Endothelial cell of umbilical vein (primary cell): ENCODE measurements at regions not wholly inside any gene's neighbourhood (a gene's known extent, or its start where the extent isn't known, plus 50 kb on each side); places are given as distances from the start of the nearest gene placed in this dataset.

Experiments
- BruUV-seq: library from RNA; stranded (reverse); fragments of 400-500 nt; replicated peaks from 2 replicates; lab custom pipeline; 2021; lab: Mats Ljungman, UMichigan
- CTCF ChIA-PET: fragments of 300-600, 350-600 bp; sonication (Branson Sonifier 250); formaldehyde crosslinking; loops from one replicate; lab custom pipeline; 2021; ENCODE audit warnings: antibody characterized with exemption, inconsistent platforms; lab: Charles Lee
- POLR2A ChIA-PET: fragments of 300-600, 350-600 bp; sonication (Branson Sonifier 250); formaldehyde crosslinking; loops from one replicate; lab custom pipeline; 2021; ENCODE audit warnings: antibody characterized with exemption, inconsistent platforms; lab: Charles Lee
- DNase-seq: peaks from one replicate; pipeline ENCODE4 v3.0.0-alpha.2; 2011; ENCODE audit warnings: low read depth, low spot score
- FAIRE-seq: peaks from 2 replicates; lab custom pipeline; 2011; peaks lifted over from hg19 to GRCh38; lab: Jason Lieb, UNC
- H2AFZ ChIP-seq: 2 replicates; pipeline ENCODE4 v1.6.0; 2012; ENCODE audit warnings: low read depth, low read length, control low read depth, inconsistent platforms
- H3K27ac ChIP-seq: 2 replicates; pipeline ENCODE4 v1.5.1; 2011; ENCODE audit warnings: low read depth, mild to moderate bottlenecking, control low read depth, low read length, moderate library complexity; ENCODE audit not compliant: insufficient read depth
- H3K27me3 ChIP-seq, 2 experiments: 2 replicates each; pipeline versions ENCODE4 v1.6.0 to v1.6.1; 2011; ENCODE audit warnings: low read length in 2 of 2, mixed read lengths in 1 of 2; ENCODE audit not compliant: control insufficient read depth in 2 of 2, insufficient read depth in 2 of 2
- H3K36me3 ChIP-seq, 2 experiments: 2 replicates in 1 of 2; 3 replicates in 1 of 2; pipeline ENCODE4 v1.5.1; 2011; ENCODE audit warnings: low read length in 2 of 2, mild to moderate bottlenecking in 1 of 2, moderate library complexity in 1 of 2; ENCODE audit not compliant: control insufficient read depth in 2 of 2, insufficient read depth in 2 of 2; ENCODE audit errors: extremely low read depth in 1 of 2
- H3K4me1 ChIP-seq: 3 replicates; pipeline ENCODE4 v1.5.1; 2011; ENCODE audit warnings: mild to moderate bottlenecking, low read length; ENCODE audit not compliant: control insufficient read depth, insufficient read depth; ENCODE audit errors: extremely low read depth
- H3K4me2 ChIP-seq: 2 replicates; pipeline ENCODE4 v1.6.1; 2011; ENCODE audit warnings: low read length, control low read depth, mixed read lengths; ENCODE audit not compliant: insufficient read depth
- H3K4me3 ChIP-seq, 3 experiments: fragments of 200-600 bp in 1 of 3; sonication (generic), shearing (Covaris generic) in 1 of 3; replicated peaks in 1 of 3; 2 replicates each; pipeline ENCODE4 v1.5.1; 2011 to 2016; ENCODE audit warnings: control low read depth in 3 of 3, low read length in 3 of 3, mild to moderate bottlenecking in 2 of 3, inconsistent platforms in 1 of 3, low read depth in 1 of 3, moderate library complexity in 1 of 3; ENCODE audit not compliant: insufficient read depth in 1 of 3
- H3K79me2 ChIP-seq: 2 replicates; pipeline ENCODE4 v1.6.0; 2012; ENCODE audit warnings: low read length, inconsistent platforms; ENCODE audit not compliant: control insufficient read depth, insufficient read depth
- H3K9ac ChIP-seq: replicated peaks from 2 replicates; pipeline ENCODE3; 2011; ENCODE audit warnings: low read length, control low read depth; ENCODE audit not compliant: insufficient read depth; ENCODE audit errors: extremely low read depth
- H3K9me1 ChIP-seq: replicated peaks from 3 replicates; pipeline ENCODE4 v1.6.0; 2011; ENCODE audit warnings: mild to moderate bottlenecking, low read length; ENCODE audit not compliant: control insufficient read depth, insufficient read depth; ENCODE audit errors: extremely low read depth
- H3K9me3 ChIP-seq: replicated peaks from 2 replicates; pipeline ENCODE4 v1.5.1; 2012; ENCODE audit warnings: low read length, inconsistent platforms; ENCODE audit not compliant: control insufficient read depth, insufficient read depth
- H4K20me1 ChIP-seq: replicated peaks from 2 replicates; pipeline ENCODE3; 2011; ENCODE audit warnings: mild to moderate bottlenecking, low read length; ENCODE audit not compliant: control insufficient read depth, insufficient read depth; ENCODE audit errors: extremely low read depth
- CTCF ChIP-seq, 2 donors: IDR thresholded peaks; 1 replicate in 1 of 2; 2 replicates in 1 of 2; pipeline ENCODE4 v1.5.1; 2011; ENCODE audit warnings: low read length in 2 of 2, mild to moderate bottlenecking in 2 of 2, moderate library complexity in 2 of 2, control low read depth in 1 of 2, inconsistent platforms in 1 of 2, low read depth in 1 of 2; ENCODE audit not compliant: insufficient read depth in 1 of 2; ENCODE audit errors: extremely low read depth in 1 of 2
- EZH2 ChIP-seq: IDR thresholded peaks from 2 replicates; pipeline ENCODE4 v1.6.1; 2012; ENCODE audit warnings: borderline replicate concordance, low read depth, mild to moderate bottlenecking, moderate library complexity, low read length, inconsistent platforms; ENCODE audit not compliant: severe bottlenecking
- FOS ChIP-seq: IDR thresholded peaks from 2 replicates; pipeline ENCODE4 v1.6.1; 2011; ENCODE audit warnings: mild to moderate bottlenecking, low read length, moderate library complexity, borderline replicate concordance; ENCODE audit not compliant: insufficient read depth
- GATA2 ChIP-seq: IDR thresholded peaks from 2 replicates; pipeline ENCODE4 v1.7.0; 2011; ENCODE audit warnings: low read depth, mild to moderate bottlenecking, moderate library complexity, mixed read lengths, low read length; ENCODE audit not compliant: insufficient read length, insufficient read depth
- JUN ChIP-seq: IDR thresholded peaks from 2 replicates; pipeline ENCODE4 v1.6.1; 2011; ENCODE audit warnings: borderline replicate concordance, low read depth; ENCODE audit not compliant: insufficient read length, insufficient read depth
- MYC ChIP-seq: IDR thresholded peaks from one replicate; pipeline ENCODE4 v1.6.1; 2011; ENCODE audit warnings: mild to moderate bottlenecking, low read depth, low read length
- POLR2A ChIP-seq: IDR thresholded peaks from 2 replicates; pipeline ENCODE4 v1.6.1; 2012; ENCODE audit warnings: low read depth, mild to moderate bottlenecking, control low read depth, low read length
- POLR2AphosphoS5 ChIP-seq: IDR thresholded peaks from 2 replicates; pipeline ENCODE4 v1.6.1; 2012; ENCODE audit warnings: low read depth, mild to moderate bottlenecking, control low read depth, low read length, moderate library complexity; ENCODE audit not compliant: insufficient read depth
- dilution Hi-C: fragments of 300-500 bp; cut with MboI; formaldehyde crosslinking; loops from one replicate; pipeline ENCODE4 v1.15.0; 2019; ENCODE audit warnings: low sequenced_read_pairs; ENCODE audit not compliant: extremely low pct_ligation_motif_present
- intact Hi-C: fragments of 100-400 bp; cut with micrococcal nuclease; formaldehyde crosslinking; loops from one replicate; pipeline ENCODE4 v1.10.0; 2022
- TF ChIP-seq, protein P1 (sequence below): IDR thresholded peaks from 2 replicates; pipeline ENCODE4 v1.6.1; 2011; ENCODE audit not compliant: insufficient read depth, insufficient read length

DNA sequence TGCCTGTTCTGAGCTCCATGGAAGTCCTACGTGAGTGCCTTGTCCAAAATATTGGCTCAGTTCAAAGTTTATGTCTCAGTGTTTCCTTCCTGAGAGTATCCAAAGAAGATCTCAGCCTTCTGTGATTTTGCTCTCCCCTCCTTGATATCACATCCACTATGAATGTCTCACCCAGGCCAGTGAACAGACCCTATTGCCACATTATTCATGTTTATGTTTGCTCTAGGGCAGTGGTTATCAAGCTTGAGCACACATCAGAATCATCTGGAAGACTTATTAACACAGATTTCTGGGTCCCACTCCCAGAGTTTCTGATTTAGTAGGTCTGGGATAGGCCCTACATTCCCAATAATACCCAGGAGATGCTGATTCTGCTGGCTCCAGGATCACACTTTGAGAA, 145.0 kb upstream of the FGGY start:
- Histone ChIP-seq H3K9me1 (no peaks in the 10 kb centered on the region), H2AFZ (peak overlapping the region; percentile 4), H4K20me1 (no peaks in the 10 kb centered on the region), H3K4me3 (no peak overlapping the region), H3K4me2 (peak overlapping the region; percentile 60), H3K9ac (peak overlapping the region; percentile 52), H3K36me3 (no peaks in the 10 kb centered on the region), H3K27me3 (no peaks in the 10 kb centered on the region), H3K79me2 (no peaks in the 10 kb centered on the region), H3K27ac (peak overlapping the region; percentile 60), H3K4me1 (peaks cover 30% of the 10 kb centered on the region), H3K9me3 (no peaks in the 10 kb centered on the region)
- TF ChIP-seq CTCF (IDR thresholded peaks at IDR 0.05; ENCODE audit: extremely low read depth in 1 of 2, insufficient read depth in 1 of 2, low read depth in 1 of 2, low read length in 2 of 2) (no peak), GATA2 (no peak), MYC (no peak), FOS (no peak), POLR2AphosphoS5 (no peak), EZH2 (no peak), POLR2A (no peak), JUN (no peak)
- TF ChIP-seq, protein P1, sequence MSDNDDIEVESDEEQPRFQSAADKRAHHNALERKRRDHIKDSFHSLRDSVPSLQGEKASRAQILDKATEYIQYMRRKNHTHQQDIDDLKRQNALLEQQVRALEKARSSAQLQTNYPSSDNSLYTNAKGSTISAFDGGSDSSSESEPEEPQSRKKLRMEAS: no peak
- ChIA-PET CTCF (interaction anchor here (0.9 to 2.0 kb wide), 7 partner anchors 9 to 548 kb away, joined by 3 to 7 read pairs (median 4); no protein-coding TSS in a partner anchor), POLR2A (no interaction called here)
- dilution Hi-C loops: no loop called here
- BruUV-seq: no TSS peak
- DNase-seq (no peak), FAIRE-seq (no peak)
- intact Hi-C loops: loop anchor here (2.0 to 10.0 kb wide), 3 partner anchors 145 to 333 kb away; partner anchors contain the start of gene FGGY
